Astrocyte of the spinal cord (primary cell): ENCODE measurements at regions not wholly inside any gene's neighbourhood (a gene's known extent, or its start where the extent isn't known, plus 50 kb on each side); places are given as distances from the start of the nearest gene placed in this dataset.

Source experiments
- DNase-seq: peaks from one replicate; pipeline ENCODE4 v3.0.0; 2011; ENCODE audit warnings: low read depth, low spot score
- H3K4me3 ChIP-seq: 2 replicates; pipeline ENCODE4 v1.5.1; 2011; ENCODE audit warnings: low read depth, mild to moderate bottlenecking, low read length, moderate library complexity
- in situ Hi-C: cut with HindIII; loops from 2 replicates; pipeline ENCODE4 v1.10.0; 2017; ENCODE audit warnings: low sequenced_read_pairs
- TF ChIP-seq, protein P1 (sequence below): IDR thresholded peaks from 2 replicates; pipeline ENCODE4 v1.5.1; 2012; ENCODE audit warnings: low read depth, mild to moderate bottlenecking, low read length, inconsistent platforms

DNA sequence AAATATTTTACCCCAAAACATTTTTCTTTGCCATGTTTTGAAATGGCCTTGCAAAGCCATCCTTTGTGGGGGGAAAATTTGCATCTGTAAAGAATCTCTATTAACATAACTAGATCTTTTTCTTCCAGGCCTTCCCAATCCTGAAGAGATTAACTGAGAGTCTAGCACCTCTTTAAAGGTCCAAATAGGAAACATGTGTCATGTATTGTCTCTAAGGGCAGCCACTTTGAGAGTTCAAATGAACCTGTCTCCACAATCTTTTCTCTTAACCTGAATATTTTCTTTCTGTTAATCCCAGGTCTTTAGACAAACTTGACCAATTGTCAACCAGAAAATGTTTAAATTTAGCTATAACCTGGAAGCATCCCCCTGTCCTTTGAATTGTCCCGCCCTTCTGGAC is 236.6 kb upstream of the PROK2 start:
- DNase-seq, result no peak
- H3K4me3 ChIP-seq, result no peak overlapping the region
- TF ChIP-seq, protein P1, sequence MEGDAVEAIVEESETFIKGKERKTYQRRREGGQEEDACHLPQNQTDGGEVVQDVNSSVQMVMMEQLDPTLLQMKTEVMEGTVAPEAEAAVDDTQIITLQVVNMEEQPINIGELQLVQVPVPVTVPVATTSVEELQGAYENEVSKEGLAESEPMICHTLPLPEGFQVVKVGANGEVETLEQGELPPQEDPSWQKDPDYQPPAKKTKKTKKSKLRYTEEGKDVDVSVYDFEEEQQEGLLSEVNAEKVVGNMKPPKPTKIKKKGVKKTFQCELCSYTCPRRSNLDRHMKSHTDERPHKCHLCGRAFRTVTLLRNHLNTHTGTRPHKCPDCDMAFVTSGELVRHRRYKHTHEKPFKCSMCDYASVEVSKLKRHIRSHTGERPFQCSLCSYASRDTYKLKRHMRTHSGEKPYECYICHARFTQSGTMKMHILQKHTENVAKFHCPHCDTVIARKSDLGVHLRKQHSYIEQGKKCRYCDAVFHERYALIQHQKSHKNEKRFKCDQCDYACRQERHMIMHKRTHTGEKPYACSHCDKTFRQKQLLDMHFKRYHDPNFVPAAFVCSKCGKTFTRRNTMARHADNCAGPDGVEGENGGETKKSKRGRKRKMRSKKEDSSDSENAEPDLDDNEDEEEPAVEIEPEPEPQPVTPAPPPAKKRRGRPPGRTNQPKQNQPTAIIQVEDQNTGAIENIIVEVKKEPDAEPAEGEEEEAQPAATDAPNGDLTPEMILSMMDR, result no peak
- in situ Hi-C loops, result no loop called here

DNA sequence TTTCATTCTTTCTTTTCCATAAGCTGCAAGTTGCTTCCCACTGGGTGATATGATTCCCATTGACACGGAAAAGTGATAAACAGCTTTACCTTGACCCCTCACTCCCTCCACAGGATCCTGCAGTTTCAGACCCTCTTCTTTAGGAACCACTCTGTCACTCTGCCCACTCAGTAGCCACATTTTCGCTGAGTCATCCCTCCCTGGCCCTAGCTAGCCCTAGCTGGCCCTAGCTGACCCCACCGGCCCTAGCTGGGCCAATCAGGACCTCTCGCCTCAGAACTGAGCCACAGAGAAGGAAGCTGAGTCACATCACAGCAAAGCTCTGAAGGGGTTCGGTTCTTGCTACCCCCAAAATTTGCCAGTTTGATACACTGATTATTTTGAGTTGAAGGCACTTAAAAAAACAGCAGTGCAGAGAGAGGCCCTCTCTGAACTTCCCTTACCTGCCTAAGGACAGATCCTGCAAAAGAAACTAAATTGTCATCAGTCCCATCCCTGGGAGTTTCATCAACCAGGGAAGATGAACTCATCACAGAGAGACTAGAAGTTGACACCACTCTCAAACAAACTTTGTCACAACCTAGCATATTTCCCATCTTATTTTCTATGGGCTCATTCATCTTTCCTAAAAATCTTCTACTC is 233.5 kb upstream of the PROK2 start:
- in situ Hi-C loops, result no loop called here
- H3K4me3 ChIP-seq, result no peak overlapping the region
- TF ChIP-seq, protein P1, result no peak
- no peak for DNase-seq

DNA sequence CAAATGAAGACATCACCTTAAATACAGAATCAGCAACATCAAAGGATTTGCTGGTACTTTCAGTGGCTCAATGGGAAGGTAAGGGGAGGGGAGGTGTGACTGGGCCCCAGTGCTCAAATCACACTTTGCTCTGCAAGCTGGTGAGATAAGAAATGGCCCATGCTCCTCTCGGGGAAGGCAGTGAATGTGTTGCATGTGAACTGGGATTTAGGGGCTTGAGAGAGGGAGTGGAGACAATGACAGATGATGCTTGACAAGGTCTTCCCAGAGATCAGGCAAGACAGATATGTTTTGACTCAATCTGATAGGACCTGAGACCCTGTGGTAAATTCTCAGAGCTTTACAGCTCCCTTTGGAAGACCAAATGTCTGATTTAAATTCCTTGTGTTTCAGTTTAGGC is 233.0 kb upstream of the PROK2 start:
- TF ChIP-seq, protein P1, result no peak
- no peak for DNase-seq
- no peak overlapping the region for H3K4me3 ChIP-seq
- in situ Hi-C loops, result no loop called here

DNA sequence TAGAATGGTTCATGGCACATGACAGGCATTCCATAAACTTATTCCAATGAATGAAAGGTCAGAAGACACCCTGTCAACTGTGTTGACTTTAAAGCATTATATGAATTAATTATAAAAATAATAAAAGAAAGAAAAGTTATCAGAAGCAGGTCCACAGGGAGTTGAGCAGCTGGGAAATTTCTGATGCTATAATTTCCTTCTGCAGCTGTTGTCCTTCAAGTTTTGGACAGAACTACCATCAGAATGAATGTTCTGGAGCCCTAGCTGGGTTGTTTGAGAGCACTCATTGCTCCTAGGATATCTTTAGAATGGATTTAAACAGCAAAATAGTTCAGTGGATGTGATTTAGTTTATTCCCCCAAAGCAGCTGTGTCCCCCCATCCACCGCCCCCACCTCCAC is 232.4 kb upstream of the PROK2 start:
- H3K4me3 ChIP-seq, result no peak overlapping the region
- in situ Hi-C loops, result no loop called here
- TF ChIP-seq, protein P1, result no peak
- no peak for DNase-seq

DNA sequence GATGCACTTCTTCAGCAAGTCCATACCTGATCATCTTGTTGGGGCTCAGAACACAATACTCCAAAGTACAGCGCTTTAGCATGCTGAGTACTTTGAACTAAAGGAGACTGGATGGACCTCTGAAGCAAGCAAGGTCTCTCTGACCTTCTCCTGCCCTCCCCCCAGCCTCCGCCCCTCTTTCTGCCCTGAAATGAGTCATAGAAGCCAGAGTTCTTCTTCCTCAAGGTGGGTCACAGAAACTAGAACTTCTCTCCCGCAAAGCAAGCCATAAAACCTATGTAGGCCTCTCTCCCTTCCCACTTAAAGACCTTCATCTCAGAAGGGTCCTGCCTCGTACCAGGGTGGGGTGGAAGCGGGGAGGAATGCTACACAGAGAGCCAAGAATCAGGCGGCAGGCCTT is 230.5 kb upstream of the PROK2 start:
- TF ChIP-seq, protein P1, result no peak
- in situ Hi-C loops, result no loop called here
- DNase-seq, result no peak
- no peak overlapping the region for H3K4me3 ChIP-seq

DNA sequence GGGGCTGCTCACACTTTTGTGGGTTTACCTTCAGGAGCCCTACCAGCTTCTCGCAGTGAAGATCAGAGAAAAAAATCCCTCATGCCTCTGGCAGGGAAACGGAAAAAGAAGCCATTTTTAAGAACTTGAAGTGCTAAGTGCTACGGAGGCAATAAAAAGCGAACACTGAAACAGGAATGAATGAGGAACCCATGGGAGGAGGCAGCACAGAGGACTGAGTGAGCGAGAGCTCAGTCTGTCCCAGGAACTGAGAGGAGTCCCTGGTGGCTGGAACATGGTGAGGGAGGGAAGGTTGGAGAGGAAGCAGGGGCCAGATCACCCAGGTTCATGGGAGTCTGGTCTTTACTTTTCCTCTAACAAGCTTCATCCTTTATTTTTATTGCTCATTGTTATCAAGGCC is 228.1 kb upstream of the PROK2 start:
- no peak for DNase-seq
- TF ChIP-seq, protein P1, result no peak
- H3K4me3 ChIP-seq, result no peak overlapping the region
- in situ Hi-C loops, result no loop called here

DNA sequence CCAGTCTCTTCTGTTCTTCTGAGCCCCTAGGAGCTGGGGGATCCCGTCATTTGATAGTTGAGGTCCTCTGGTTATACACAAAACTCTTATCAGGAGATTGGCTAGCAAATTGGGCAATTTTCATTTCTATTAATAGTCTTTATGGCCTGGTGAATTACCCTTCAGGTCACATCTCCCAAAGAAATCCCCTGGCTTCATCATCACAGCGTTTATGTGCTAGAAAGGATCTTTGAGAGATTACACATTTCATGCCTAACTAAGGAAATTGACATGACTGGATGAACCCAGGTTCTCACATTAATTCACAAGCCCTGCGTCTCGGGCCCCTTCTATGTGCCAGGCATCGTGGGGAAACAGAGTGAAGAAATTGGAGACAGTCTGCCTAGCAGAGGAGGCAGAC is 227.4 kb upstream of the PROK2 start:
- in situ Hi-C loops, result no loop called here

More for the DNA sequence above, 227.4 kb upstream of the PROK2 start:
- DNase-seq, result no peak
- H3K4me3 ChIP-seq, result no peak overlapping the region
- TF ChIP-seq, protein P1, result no peak
